ENCODE measurements at regions not wholly inside any gene's neighbourhood (a gene's known extent, or its start where the extent isn't known, plus 50 kb on each side); places are given as distances from the start of the nearest gene placed in this dataset.
A peak's percentile ranks its signal among the peaks of the same experiment; 100 is the strongest.

GRCh38 chr12:11446372-11446771 is 51.0 kb upstream of the PRB2 start:
- no peak overlapping the region for H2AFZ ChIP-seq
- peak; percentile 49 for DNase-seq
- no peak overlapping the region for H3K4me3 ChIP-seq
- no peaks in the 10 kb centered on the region for H3K9me2 ChIP-seq (ENCODE audit: insufficient read depth)
- H3F3A ChIP-seq (ENCODE audit: insufficient read depth), result no peaks in the 10 kb centered on the region
- no peak overlapping the region for H3K4me2 ChIP-seq (ENCODE audit: unreplicated experiment)
- TF ChIP-seq EZH2 (IDR thresholded peaks at IDR 0.05; ENCODE audit: insufficient read depth, poor library complexity, severe bottlenecking) (no peak), EZH2phosphoT487 (IDR thresholded peaks at IDR 0.05; ENCODE audit: insufficient read depth, low read depth) (no peak)
- H3K36me3 ChIP-seq (ENCODE audit: low read depth), result no peaks in the 10 kb centered on the region
- H3K9ac ChIP-seq, result no peak overlapping the region
- peaks cover 3% of the 10 kb centered on the region; the same call in 1 of the 2 replicates for H3K4me1 ChIP-seq (ENCODE audit: insufficient read depth)
- no peaks in the 10 kb centered on the region for H4K20me1 ChIP-seq (ENCODE audit: insufficient read depth)
- no peaks in the 10 kb centered on the region for H3K9me3 ChIP-seq (ENCODE audit: low read depth)
- in situ Hi-C loops (cut with MboI), result no loop called here
- no peak overlapping the region for H3K27ac ChIP-seq
- H3K79me2 ChIP-seq (ENCODE audit: insufficient read depth), result no peaks in the 10 kb centered on the region
- WGBS, 2 experiments (ENCODE audit: low coverage in 1 of 2, low lambda C conversion rate in 2 of 2, missing lambda C conversion rate in 2 of 2), result 18 to 26% methylated on average over 4 of the region's 4 CpGs
- H3K27me3 ChIP-seq (replicated peaks; ENCODE audit: insufficient read depth), result no peaks in the 10 kb centered on the region

- H3K4me2 ChIP-seq (ENCODE audit: unreplicated experiment), result no peak overlapping the region
- DNase-seq, result no peak
- H2AFZ ChIP-seq, result no peak overlapping the region
- in situ Hi-C loops (cut with MboI), result no loop called here
- no peak overlapping the region for H3K4me3 ChIP-seq
- no peaks in the 10 kb centered on the region for H3K27me3 ChIP-seq (replicated peaks; ENCODE audit: insufficient read depth)
- no peaks in the 10 kb centered on the region for H4K20me1 ChIP-seq (ENCODE audit: insufficient read depth)
- no peaks in the 10 kb centered on the region for H3K9me2 ChIP-seq (ENCODE audit: insufficient read depth)
- no peaks in the 10 kb centered on the region for H3F3A ChIP-seq (ENCODE audit: insufficient read depth)
- H3K36me3 ChIP-seq (ENCODE audit: low read depth), result no peaks in the 10 kb centered on the region
- 52 to 57% methylated on average over 14 to 16 of the region's 20 CpGs for WGBS, 2 experiments (ENCODE audit: low coverage in 1 of 2, low lambda C conversion rate in 2 of 2, missing lambda C conversion rate in 2 of 2)
- H3K9me3 ChIP-seq (ENCODE audit: low read depth), result no peaks in the 10 kb centered on the region
- no peak overlapping the region for H3K9ac ChIP-seq
- TF ChIP-seq EZH2 (IDR thresholded peaks at IDR 0.05; ENCODE audit: insufficient read depth, poor library complexity, severe bottlenecking) (no peak), EZH2phosphoT487 (IDR thresholded peaks at IDR 0.05; ENCODE audit: insufficient read depth, low read depth) (no peak)
- H3K79me2 ChIP-seq (ENCODE audit: insufficient read depth), result no peaks in the 10 kb centered on the region
- no peaks in the 10 kb centered on the region for H3K4me1 ChIP-seq (ENCODE audit: insufficient read depth)
- no peak overlapping the region for H3K27ac ChIP-seq
Observed at GRCh38 chr12:11457996-11458645, 62.8 kb upstream of the PRB2 start.

- no peak overlapping the region for H2AFZ ChIP-seq
- H3K79me2 ChIP-seq (ENCODE audit: insufficient read depth), result no peaks in the 10 kb centered on the region
- no peak for DNase-seq
- H3K4me3 ChIP-seq, result no peak overlapping the region
- H3K9me2 ChIP-seq (ENCODE audit: insufficient read depth), result no peaks in the 10 kb centered on the region
- H3K4me1 ChIP-seq (ENCODE audit: insufficient read depth), result no peaks in the 10 kb centered on the region
- H3K9ac ChIP-seq, result no peak overlapping the region
- H4K20me1 ChIP-seq (ENCODE audit: insufficient read depth), result no peaks in the 10 kb centered on the region
- TF ChIP-seq EZH2 (IDR thresholded peaks at IDR 0.05; ENCODE audit: insufficient read depth, poor library complexity, severe bottlenecking) (no peak), EZH2phosphoT487 (IDR thresholded peaks at IDR 0.05; ENCODE audit: insufficient read depth, low read depth) (no peak)
- 0 to 6% methylated on average over 1 of the region's 1 CpG for WGBS, 2 experiments (ENCODE audit: low coverage in 1 of 2, low lambda C conversion rate in 2 of 2, missing lambda C conversion rate in 2 of 2)
- no peak overlapping the region for H3K4me2 ChIP-seq (ENCODE audit: unreplicated experiment)
- H3K27me3 ChIP-seq (replicated peaks; ENCODE audit: insufficient read depth), result no peaks in the 10 kb centered on the region
- no peaks in the 10 kb centered on the region for H3K9me3 ChIP-seq (ENCODE audit: low read depth)
- H3K36me3 ChIP-seq (ENCODE audit: low read depth), result no peaks in the 10 kb centered on the region
- no peak overlapping the region for H3K27ac ChIP-seq
- no peaks in the 10 kb centered on the region for H3F3A ChIP-seq (ENCODE audit: insufficient read depth)
- in situ Hi-C loops (cut with MboI), result no loop called here
Observed at GRCh38 chr12:11460343-11461023, 65.1 kb upstream of the PRB2 start.

GRCh38 chr12:11461433-11461832 is 66.1 kb upstream of the PRB2 start:
- H3K79me2 ChIP-seq (ENCODE audit: insufficient read depth), result no peaks in the 10 kb centered on the region
- H2AFZ ChIP-seq, result no peak overlapping the region
- 4 to 11% methylated on average over 4 of the region's 4 CpGs for WGBS, 2 experiments (ENCODE audit: low coverage in 1 of 2, low lambda C conversion rate in 2 of 2, missing lambda C conversion rate in 2 of 2)
- H3K9me3 ChIP-seq (ENCODE audit: low read depth), result no peaks in the 10 kb centered on the region
- no peaks in the 10 kb centered on the region for H3K27me3 ChIP-seq (replicated peaks; ENCODE audit: insufficient read depth)
- no peaks in the 10 kb centered on the region for H4K20me1 ChIP-seq (ENCODE audit: insufficient read depth)
- no peak overlapping the region for H3K9ac ChIP-seq
- H3K4me2 ChIP-seq (ENCODE audit: unreplicated experiment), result no peak overlapping the region
- no peaks in the 10 kb centered on the region for H3K9me2 ChIP-seq (ENCODE audit: insufficient read depth)
- no peaks in the 10 kb centered on the region for H3F3A ChIP-seq (ENCODE audit: insufficient read depth)
- H3K4me3 ChIP-seq, result no peak overlapping the region
- H3K27ac ChIP-seq, result no peak overlapping the region
- in situ Hi-C loops (cut with MboI), result no loop called here
- no peak for TF ChIP-seq EZH2 (IDR thresholded peaks at IDR 0.05; ENCODE audit: insufficient read depth, poor library complexity, severe bottlenecking)
- TF ChIP-seq EZH2phosphoT487 (IDR thresholded peaks at IDR 0.05; ENCODE audit: insufficient read depth, low read depth), result no peak
- no peaks in the 10 kb centered on the region for H3K4me1 ChIP-seq (ENCODE audit: insufficient read depth)
- no peaks in the 10 kb centered on the region for H3K36me3 ChIP-seq (ENCODE audit: low read depth)
- no peak for DNase-seq

Measured in GM23248 (cell line).